Coronary artery (tissue), 2 donors: ENCODE measurements at regions not wholly inside any gene's neighbourhood (a gene's known extent, or its start where the extent isn't known, plus 50 kb on each side); places are given as distances from the start of the nearest gene placed in this dataset.

Source experiments
- DNase-seq: peaks from one replicate; pipeline ENCODE4 v3.0.0-alpha.2; 2017; ENCODE audit warnings: low spot score
- H3K27ac ChIP-seq, 2 donors: fragments of 200-600 bp; sonication (generic); one replicate each; pipeline ENCODE4 v1.5.1; 2016 to 2019
- H3K4me3 ChIP-seq: fragments of 200-600 bp; sonication (generic); 2 replicates; pipeline ENCODE4 v1.5.1; 2016; ENCODE audit warnings: mild to moderate bottlenecking, moderate library complexity
- TF ChIP-seq, protein P1 (sequence below): fragments of 200-600 bp; sonication (generic); IDR thresholded peaks from one replicate; pipeline ENCODE4 v1.5.1; 2019; ENCODE audit warnings: antibody characterized with exemption

DNA sequence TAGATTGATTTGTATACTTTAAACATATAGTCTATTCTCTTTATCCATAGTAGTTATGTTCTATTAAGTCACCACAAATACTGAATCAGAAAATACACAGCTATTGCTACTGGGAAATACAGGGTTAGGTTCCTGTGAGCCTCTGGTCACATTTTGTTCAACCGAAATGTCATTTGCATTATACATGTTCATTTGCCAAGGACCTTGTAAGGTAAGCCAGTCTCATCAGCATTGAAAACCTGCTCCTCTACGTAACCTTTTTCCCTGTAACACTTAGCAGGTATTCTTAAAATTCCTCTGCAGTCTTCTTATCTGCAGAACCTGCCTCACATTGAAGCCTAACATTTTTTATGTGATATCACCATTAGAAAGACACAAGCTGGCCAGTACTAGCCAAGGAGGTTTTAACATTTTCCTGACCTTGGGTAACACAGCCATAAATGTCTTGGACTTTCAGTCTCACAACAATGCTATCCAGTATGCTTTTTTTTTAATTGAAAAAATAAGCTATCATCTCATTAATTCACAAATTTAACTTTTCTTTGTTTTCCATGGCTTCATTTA, 765.7 kb upstream of the IGFBP7 start:
- TF ChIP-seq, protein P1, sequence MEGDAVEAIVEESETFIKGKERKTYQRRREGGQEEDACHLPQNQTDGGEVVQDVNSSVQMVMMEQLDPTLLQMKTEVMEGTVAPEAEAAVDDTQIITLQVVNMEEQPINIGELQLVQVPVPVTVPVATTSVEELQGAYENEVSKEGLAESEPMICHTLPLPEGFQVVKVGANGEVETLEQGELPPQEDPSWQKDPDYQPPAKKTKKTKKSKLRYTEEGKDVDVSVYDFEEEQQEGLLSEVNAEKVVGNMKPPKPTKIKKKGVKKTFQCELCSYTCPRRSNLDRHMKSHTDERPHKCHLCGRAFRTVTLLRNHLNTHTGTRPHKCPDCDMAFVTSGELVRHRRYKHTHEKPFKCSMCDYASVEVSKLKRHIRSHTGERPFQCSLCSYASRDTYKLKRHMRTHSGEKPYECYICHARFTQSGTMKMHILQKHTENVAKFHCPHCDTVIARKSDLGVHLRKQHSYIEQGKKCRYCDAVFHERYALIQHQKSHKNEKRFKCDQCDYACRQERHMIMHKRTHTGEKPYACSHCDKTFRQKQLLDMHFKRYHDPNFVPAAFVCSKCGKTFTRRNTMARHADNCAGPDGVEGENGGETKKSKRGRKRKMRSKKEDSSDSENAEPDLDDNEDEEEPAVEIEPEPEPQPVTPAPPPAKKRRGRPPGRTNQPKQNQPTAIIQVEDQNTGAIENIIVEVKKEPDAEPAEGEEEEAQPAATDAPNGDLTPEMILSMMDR: no peak
- no peak for DNase-seq
- no peak overlapping the region for H3K27ac ChIP-seq
- no peak overlapping the region for H3K4me3 ChIP-seq

DNA sequence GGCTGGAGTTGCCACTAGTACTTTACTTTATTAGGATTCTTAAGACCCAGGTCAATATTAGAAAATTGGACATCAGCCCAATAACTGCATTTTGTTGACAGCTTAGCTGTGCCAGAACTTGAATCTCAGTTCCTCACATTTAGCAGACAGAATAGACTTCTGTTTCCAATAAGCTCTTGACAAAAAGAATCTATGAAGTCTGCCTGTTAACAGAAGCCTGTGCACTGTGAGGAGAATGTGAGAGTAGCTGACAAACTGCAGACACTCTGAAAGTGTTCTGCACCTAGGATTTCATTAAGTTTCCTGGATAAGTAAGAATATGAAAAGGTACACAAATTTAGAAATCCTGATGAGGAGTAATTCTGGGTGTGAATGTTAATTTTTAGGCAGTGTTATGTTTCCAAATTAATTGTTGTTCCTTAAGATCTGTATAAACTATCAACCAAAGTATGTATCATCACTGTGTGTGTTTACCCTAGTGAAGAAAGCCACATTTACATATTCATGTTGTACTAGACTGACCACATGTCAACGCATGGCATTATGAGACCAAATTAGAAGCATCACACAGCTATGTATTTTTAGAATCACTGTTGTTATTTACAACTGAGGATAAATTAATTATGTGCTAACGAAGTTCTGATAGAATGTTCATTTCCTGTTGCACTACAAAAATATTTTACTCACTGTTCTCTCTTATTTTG, 756.4 kb upstream of the IGFBP7 start:
- no peak for DNase-seq
- TF ChIP-seq, protein P1: no peak
- Histone ChIP-seq H3K27ac (no peak overlapping the region), H3K4me3 (no peak overlapping the region)

DNA sequence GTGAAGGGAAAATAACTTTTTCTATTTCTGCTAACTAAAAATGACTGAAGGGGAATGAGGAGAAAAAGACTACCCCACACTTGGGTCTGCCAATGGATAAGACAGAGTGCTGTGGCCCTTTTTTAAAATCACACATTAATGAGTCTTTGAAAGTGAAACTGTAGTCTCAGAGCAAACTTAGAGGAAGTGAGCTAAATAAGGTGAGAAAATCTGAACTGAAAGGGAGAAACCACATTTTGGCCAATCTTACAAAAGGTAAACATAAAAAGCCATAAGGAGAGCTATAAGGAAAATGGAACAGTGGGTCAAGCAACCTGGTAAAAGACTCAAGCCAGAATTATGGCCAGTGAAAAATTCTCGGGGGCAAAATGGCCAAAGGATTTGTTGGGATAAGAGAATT, 755.1 kb upstream of the IGFBP7 start:
- Histone ChIP-seq H3K27ac (no peak overlapping the region), H3K4me3 (no peak overlapping the region)
- TF ChIP-seq, protein P1: no peak
- DNase-seq: no peak

DNA sequence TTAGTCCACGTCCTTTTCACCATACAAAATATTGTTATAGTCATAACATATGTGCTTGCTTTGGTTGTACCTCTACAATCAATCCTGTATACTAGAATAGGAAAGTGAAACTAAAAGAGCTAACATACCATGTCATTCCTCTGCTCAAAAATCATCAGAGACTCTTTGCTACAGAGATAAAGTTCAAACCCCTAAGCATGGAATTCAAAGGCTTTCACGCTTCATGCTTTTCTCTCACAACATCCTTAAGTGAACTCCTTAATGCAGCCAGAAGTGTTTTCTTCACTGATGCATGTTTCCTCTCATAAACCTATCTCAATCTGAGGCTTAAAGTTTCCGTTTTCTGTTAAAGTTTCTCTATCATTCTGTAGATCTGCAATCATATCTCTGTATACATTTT, 744.6 kb upstream of the IGFBP7 start:
- TF ChIP-seq, protein P1: no peak
- Histone ChIP-seq H3K27ac (no peak overlapping the region), H3K4me3 (peak overlapping the region; percentile 58)
- no peak for DNase-seq

DNA sequence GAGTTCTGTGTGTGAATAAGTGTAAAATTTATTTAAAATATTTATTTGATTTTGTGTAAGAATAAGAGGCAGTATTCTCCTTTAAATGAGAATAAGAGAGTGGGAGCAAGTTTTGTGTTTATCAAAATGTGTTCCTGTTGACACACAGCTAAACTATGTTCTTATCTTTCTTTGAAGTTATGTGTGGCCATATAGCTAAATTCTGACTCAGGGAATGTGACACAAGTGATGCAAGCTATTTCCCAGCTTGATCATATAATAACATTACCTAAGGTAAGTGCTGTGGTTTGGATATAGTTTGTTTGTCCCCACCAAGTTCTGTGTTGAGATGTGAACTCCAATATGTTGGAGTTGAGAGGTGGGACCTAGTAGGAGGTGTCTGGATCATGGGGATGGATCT, 740.0 kb upstream of the IGFBP7 start:
- Histone ChIP-seq H3K27ac (no peak overlapping the region), H3K4me3 (no peak overlapping the region)
- TF ChIP-seq, protein P1: no peak
- DNase-seq: no peak

DNA sequence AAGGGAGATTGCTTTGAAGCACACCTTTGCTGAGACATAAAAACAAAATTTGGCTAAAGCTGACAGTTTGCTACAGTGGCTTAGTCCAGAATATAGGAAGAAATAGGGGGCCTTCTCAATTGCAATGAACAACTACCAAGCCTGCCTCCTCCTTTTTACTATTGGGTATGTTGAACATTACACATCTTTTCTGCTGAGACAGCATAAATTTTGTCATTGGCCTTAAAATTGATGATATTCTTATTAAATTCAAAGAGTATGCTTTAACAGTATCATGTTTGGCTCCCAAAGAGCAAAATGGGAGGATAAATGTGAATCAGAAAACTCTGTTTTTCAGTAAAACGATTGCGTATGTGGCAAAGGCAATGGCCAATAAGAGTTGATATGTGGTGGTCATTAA, 721.9 kb upstream of the IGFBP7 start:
- TF ChIP-seq, protein P1: no peak

DNA sequence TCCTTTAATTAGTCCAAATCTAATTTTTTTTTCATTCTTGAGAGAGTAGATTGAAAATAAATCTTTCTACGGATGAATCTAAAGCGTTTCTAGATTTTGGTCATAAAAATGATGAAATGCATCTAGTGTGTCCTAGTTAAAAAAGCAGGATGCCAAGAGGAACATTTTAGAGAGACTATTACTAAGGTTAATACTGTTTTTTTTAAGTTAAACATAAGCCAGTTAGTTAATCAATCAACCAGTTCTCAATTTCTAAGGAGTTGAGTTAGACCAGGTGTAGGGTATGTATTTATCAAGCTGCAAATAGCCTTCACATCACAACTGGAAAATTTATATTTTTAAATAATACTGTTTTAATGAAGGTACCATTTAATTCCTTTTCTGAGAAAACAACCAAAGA, 679.5 kb upstream of the IGFBP7 start:
- TF ChIP-seq, protein P1: no peak
- Histone ChIP-seq H3K4me3 (no peak overlapping the region), H3K27ac (no peak overlapping the region)
- DNase-seq: no peak

More for the DNA sequence above, 721.9 kb upstream of the IGFBP7 start:
- Histone ChIP-seq H3K4me3 (no peak overlapping the region), H3K27ac (no peak overlapping the region)
- DNase-seq: no peak
